NOMO-1 treated with DMSO at 0.1 percent for 48 hours (cell line): ENCODE measurements at regions not wholly inside any gene's neighbourhood (a gene's known extent, or its start where the extent isn't known, plus 50 kb on each side); places are given as distances from the start of the nearest gene placed in this dataset.

Experiments used
- DNase-seq: peaks from one replicate; lab custom pipeline; 2025; ENCODE audit not compliant: unreplicated experiment; lab: John Stamatoyannopoulos, UW

DNA sequence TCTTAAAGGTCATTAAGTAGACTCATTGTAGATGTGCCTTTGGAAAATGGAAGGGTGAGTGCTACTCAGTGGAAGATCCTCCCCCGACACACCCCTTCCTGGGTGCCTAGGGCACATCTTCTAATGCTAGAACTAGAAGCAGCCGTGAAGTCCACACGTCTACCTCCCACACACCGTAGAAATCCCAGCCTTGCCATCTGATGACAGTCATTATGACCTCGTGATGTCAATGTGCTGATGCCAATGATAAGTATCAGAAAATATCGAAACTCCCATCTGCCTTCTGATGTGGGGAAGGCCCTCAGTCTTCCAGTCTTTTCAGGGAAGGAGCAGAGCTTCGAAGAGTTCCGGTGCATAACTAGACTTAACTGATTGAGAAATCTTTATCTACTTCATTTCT, 282.1 kb upstream of the ROPN1 start:
- DNase-seq = no peak

DNA sequence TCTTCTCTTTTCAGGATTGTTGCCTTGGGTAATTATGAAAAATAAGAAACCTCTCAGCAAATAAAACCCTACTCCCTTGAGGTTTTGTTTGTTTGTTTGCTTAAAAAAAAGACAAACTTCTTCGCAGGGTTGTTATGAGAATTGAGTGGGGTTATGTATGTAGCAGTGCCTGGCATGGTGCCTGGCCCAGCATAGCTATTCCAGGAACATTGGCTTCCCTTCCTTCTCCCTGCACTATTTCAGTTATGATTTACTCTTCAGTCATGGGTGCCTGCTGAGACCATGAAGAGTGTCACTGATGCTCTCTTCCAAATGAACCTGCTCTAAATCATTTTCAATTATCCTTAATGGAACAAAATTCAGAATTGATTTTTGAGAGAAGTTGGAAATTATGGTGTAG, 283.5 kb upstream of the ROPN1 start:
- DNase-seq = no peak

DNA sequence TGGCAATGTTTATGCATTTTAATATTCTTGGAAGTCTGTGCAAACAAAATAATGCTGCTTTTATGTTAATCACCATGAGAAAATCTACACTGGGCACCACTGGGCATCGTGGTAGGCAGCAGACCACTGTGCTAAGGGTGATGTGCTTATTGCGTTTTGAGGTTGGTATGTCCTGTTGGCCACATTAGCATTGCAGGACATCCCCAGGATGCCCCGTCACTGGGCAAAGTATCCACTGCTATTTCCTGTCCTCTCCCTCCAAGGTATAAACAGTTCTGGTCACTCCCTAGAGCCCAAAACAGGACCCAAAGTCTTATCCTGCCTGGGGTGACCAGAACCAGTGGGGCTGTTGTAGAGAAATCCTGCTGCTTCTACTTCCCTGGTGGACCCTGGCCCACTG, 284.2 kb upstream of the ROPN1 start:
- no peak for DNase-seq

DNA sequence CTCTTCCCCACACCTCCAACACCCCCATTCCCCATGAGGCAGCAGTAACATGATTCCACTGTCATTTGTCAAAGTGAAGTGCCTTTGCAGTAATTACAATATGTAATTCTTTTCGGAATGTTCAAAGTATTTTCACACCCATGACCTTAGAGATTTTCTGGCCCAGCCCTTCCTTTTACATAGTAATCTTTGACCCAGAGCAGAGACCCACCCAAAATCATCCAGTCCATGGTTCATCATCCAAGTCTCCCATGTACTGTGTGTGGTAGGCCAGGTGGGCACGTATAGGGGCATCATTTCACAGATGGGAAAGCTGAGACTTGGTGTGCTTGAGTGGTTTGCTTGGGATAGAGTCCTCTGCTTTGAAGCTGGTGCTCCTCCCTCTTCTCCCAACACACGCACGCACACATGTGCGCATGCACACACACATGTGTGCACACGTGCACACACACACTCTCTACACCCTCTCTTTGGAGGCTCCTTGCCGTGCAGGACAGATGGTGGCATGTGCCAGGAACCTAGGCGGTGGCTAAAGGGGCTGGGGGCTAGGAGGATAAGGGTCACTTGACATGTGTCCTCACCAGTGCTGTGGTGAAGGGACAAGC, 284.7 kb upstream of the ROPN1 start:
- no peak for DNase-seq

DNA sequence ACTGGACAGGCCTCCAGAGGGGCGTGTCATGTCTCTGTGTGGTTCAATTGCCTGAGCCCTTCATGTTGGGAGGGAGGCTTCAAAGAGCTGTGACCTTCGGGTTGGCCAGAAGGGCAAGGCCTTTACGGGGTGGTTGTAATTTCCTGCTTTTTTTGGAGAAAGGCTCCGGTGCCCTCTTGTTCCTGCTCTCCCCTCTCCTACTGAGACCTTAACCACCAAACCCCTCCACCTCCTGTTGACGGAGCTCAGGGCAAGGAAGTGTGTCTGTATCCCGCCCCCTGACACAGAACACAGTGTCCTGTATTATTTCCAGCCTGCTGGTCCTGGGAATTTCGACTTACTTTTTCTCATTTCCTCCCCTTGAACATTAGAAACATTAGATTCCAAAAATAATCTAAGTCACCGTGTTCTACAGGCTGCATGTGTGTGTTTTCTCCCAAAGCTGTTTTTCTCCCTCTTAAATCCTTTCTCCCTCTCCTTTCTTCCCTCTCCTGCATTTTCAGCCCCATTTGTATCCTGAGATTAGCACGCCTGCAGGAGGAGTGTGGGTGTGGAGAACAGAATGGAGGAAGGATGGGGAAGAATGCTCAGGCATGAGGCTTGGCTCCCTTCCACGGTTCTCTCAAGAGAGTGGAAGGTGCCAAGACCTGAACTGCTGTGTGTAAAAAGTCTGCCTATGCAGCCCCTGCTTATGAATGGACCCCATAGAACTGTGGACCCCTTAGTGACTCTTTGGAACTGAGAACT, 285.4 kb upstream of the ROPN1 start:
- DNase-seq = no peak

DNA sequence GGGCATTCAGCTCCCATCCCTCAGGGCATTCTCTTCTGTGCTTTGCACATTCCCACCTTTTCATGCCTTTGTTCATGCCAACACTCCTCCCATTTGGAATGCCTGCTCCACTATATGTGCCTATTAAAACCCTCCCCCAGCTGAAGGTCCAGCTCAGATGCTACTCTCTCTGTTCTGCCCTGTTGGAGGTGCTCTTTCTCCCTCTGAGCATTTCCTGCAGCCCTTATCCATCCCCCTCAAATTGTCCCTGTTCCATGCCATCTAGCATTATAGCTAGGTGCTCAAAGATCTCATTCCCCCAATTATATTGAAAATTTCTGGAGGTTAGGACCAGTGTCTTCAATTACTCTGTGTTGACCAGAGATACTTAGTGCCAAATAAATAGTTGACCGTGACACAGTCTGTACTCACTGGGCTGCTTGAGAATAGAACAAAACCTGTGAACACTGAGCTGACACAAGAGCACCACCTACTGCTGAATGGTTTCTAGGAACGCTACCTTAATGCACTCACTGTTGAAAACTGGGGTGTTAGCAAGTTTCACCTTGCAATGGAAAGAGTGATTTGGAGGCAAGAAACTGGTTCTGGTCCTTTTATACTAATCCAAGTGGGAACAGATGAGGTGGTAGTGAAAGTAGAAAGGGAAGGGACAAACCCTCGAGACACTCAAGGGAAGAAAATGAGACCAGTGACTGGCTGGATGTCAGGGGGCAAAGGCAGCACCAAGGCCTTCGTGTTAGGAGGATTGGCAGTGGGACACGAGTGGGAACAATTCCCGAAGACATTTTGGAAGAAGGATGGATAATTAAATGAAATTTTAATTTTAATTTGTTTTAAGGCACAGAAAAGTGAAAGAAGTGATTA, 289.8 kb upstream of the ROPN1 start:
- no peak for DNase-seq

DNA sequence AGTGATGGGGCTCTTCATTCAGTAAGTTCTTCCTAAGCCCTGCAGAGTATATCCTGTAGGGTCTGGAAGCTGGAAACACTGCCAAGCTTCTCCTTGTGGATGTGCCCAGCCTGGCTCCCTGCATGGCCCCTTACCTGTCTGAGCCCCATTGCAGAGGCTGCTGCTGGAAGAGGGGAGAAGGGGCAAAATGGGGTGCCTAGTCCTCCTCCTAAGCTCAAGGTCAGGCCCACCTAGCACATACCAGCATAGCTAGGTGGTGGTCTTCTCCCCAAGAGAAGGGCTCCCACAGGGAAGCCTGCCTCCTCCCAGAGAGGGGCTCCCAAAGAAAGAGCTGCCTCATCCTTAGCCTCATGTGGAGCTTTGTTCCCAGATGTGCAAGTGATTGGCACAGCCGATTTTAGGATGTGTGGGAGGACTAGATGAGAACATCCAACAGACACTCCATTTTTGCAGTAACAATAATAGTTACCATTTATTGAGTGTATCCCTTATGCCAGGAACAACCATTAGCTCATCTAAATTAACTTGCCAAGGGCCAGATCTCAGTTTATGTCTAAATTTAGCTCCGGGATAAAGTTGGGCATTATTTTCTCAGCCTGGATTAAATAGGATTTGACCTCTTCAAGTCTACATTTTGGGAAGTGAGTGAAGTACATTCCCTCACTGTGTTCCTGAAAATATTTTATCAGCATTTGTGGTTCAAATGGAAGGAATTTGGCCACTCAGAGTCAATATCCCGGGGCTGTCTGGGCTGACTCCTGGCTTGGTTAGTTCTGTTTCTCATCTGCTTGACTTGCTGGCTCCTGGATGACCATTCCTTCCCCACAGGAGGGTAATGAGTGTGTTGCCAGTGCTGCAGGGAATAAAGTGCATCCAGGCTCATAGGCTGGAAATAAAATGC, 291.1 kb upstream of the ROPN1 start:
- DNase-seq = no peak

DNA sequence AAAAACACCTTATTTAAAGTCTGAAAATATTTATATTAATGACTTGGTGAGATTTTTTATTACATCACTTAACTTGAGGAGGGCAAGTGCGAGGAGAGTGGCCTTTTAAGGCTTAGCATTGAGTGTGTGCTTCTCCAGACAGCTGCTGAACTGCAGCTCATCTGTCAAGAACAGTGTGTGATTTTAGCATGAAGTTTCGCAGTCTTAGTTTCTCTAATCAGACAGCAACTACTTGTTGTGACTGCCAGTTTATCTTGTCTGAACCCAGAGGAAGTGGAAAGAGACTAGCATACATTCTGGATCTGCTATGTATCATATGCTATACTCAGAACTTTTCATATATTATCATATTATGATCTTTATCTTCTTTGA, 291.7 kb upstream of the ROPN1 start:
- no peak for DNase-seq

DNA sequence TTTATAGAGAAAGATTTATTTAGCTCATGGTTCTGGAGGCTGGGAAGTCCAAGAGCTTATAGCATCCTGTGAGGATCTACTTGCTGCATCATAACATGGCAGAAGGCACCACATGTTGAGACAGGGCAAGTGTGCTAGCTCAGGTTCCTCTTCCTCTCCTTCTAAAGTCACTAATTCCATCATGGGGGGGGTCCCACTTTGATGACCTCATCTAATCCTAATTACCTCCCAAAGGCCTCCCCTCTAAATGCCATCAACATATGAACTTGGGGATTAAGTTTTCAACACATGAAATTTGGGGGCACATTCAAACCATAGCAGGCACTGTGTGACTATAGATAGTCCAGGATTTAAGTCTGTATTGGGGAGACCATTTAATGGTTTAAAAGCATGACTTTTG, 297.1 kb upstream of the ROPN1 start:
- DNase-seq = no peak

DNA sequence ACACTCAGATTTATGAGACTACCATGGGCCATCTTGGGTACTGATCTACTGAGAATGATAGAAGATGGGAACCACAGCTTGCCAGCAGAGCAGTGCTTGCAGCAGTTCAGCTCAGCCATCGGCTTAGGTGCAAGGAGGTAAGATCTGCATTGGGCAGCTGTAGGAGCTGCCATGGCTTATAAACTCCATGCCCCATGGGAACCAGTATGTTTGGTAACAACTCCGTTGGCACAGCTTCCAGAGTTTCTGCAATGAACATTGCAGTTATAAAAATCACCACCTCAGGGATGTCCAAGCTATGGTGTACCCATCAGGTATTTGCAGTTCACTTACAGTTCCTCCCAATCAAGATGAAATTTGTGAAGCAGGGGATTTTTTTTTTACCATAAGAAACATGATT, 299.1 kb upstream of the ROPN1 start:
- DNase-seq = no peak

DNA sequence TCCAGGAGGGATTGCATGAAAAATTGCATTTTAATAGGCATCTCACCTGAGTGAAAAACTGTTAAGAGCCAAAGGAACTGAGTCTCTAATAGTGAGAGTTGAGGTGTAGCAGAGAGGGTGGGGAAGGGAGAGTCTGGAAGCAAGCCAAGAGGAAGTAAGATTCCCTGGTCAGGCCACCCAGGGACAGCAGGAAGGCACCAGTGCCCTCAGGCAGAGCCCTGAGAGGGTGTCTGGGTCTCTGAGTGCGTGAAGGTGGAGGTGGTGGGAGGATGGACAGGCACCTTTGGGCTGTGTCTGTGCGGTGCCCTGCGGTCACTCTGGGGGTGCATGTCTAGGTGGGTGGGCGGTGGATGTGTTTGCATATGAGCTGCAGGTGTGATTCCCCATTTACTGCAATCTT, 300.4 kb upstream of the ROPN1 start:
- no peak for DNase-seq

DNA sequence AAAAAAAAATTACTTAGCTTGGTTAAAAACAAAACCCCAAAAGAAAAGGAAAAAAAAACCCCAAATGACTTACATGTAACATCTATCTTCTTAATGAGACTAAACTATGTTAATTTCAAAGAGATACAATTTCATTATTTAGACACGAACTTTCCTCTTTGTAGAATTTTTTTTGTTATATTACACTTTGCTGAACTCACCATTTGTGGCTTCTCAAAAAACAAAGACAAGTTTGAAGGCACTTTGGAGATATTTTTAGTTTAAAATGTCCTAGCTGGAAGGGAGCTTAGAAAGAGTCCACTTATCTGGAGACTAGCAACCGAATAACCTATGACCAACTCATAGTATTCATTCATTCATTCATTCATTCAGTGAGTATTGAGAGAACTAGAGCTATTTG, 301.7 kb upstream of the ROPN1 start:
- no peak for DNase-seq

DNA sequence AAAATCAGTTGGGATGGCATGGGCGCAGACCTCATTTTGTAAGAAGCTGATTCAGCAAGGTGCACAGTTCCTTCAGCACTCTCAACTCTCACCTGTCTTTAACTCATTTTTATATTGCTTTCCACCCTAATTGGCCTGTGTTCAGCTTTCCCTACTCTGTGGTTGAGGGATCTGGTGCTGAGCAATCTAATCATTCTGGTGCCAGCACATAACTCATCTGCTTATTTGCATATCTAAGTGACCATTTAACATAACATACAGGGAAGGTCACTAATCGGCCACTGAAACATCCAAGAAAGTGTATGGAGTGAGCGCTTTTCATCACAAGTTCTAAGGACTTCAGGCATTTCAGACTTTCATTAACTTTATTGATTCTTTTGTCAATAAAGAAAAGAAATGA, 303.4 kb upstream of the ROPN1 start:
- DNase-seq = no peak

DNA sequence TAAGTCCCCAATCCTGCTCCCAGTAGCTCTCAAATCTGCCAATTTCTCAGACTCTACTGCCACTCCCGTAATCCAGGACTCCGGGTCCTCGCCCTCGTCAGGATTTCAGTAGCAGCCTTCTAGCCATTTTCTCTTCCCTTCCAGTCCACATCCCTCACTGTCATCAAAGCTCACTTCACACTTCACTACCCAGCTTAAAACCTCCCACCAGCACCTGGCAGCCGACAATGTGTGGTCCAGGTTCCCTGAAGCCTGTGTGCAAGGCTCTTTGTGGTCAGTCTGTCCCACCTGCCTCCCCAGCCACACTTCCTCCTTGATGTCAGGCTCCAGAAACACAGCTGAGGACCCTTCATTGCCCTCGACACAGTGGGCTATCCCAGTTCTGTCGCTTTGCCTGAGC, 304.5 kb upstream of the ROPN1 start:
- no peak for DNase-seq

DNA sequence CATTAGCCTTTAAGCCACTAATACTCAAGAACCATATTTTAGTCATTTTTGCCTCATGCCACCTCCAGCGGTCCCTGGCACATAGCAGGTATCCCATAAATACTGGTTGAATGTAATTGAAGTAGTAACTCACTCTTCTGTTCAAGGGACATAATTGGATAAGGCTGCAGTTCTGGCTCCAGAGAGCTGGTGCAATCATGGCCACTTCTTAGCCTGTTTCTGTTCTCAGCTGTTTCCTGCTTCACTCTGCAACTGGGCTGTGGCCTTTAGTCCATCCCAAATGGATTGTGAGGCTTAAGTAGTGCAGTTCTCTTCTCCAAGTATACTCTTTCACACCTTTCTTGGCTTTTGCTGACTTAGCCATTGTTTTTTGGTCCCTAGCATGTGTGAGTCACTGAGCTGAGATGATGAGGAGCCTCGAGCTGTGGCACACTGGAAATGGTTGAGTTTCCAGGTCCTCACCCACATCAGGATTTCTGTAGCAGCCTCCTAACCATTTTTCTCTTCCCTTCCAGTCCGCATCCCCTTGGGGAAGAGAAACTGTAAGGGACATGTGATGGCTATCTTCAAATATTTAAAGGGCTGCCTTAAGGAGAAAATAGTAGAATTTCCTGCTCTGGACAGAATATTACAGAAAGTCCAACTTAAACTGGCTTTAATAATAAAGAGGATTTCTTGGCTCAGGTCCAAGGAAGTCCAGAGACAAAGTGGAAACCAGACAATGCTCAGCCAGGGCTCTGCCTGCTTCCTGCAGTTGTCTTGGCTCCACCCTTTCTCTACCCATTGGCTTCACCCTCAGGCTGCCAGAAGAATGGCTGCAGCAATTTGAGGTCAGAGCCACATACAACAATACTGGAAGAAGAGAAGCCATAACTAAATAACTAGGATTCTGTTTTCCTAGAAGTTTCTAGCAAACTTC, 305.4 kb upstream of the ROPN1 start:
- no peak for DNase-seq

DNA sequence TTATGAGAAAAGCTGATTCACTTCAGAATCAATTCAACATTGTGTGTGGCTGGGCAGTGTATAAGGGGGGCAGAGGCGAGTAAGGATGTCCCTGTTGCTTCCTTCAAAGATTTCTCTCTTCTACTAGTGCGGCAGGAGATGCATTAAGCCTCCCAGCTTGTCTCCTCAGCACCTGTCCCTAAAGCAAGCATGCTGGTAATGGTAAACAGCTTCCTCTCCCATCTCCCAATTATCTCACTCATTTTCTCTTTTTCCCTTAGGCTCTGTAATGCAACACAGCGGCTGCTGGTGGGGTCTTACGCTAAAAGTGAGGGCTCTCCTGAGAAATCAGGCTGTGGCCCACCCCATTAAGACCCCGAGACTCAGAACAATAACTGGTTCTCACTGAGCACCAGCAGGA, 306.4 kb upstream of the ROPN1 start:
- no peak for DNase-seq

DNA sequence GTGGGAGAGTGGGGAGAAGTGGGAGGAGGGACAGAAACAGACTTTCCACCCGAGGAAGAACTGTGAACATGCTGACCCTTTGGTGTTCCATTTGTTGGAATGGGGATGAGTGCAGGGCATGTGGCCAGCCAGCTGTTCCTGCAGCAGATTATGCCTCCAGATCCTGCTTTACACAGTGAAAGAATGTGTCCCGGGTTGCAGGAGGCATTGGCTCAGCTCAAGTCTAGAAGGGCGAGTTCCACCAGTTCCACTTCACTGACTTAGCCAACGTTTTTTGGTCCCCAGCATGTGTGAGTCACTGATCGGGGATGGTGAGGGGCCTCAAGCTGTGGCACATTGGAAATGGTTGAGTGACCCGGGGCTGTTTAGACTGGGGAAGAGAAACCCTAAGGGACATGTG, 307.0 kb upstream of the ROPN1 start:
- no peak for DNase-seq

DNA sequence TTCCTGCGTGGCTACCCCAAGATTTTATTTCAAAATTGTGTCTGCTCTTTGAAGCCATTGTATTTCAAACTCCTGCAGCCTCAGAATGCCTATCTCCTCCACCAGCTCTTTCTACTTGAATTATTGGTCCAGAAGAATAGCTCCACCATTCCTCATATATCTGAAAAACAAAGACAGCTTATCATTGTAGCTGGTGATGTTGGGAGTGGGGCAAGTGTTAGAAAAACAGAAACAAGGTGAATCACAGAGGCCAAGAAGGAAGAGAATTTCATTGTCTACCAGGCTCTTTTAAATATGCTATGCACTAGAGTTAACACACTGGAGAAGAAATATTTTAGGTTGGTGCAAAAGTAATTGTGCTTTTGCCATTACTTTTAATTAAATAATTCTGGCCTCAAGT, 307.9 kb upstream of the ROPN1 start:
- no peak for DNase-seq

DNA sequence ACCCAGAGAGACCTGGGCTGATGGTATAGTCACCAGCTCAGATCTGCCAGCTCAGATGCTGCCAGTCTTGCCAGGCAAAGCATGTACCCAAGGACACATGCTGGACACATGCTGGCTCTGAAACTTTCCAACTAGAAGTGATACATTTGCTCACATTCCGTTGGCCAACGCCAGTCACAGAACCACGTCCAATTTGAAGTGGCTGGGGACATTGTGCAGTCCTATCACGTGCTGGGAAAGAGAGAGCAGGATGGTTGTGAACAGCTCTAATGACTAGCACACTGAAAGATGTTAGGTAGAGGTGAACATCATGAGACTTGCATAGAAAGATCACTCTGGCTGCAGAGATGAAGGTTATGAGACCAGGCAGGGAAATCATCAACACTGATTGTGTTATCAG, 308.5 kb upstream of the ROPN1 start:
- no peak for DNase-seq

DNA sequence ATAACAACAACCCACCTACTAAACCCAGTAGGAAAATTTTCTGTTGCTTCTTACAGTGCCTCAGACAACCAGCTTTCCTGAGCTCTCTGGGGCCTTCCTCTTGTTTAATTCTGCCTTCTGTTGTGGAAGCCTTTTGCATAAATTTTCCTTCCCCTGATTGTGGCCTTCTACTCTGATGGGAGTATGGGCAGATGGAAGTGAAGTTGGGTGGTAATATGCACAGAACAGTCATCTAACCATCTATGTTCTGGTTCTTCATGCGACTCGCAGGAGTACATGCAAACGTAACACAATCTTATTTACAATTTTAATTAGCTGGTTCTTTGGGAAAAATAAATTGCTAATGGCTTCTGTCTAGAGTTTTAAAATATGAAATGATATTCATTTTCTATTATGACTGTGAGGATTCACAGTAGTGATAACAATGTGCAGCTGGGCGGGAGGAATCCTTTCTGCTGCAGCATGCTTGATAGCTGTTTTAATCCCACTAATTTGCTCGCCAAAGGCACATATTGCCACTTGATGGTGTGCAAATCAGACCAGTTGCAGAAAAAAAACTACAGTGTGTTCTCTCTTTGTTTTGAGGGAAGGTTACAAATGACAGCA, 311.5 kb upstream of the ROPN1 start:
- no peak for DNase-seq
